Epithelial cell of proximal tubule (primary cell): ENCODE measurements at regions not wholly inside any gene's neighbourhood (a gene's known extent, or its start where the extent isn't known, plus 50 kb on each side); places are given as distances from the start of the nearest gene placed in this dataset.

ENCODE experiments used
- DNase-seq: peaks from one replicate; pipeline ENCODE4 v3.0.0-alpha.2; 2011; ENCODE audit warnings: low read depth
- H3K4me3 ChIP-seq: 2 replicates; pipeline ENCODE4 v1.5.1; 2011; ENCODE audit warnings: low read depth, mild to moderate bottlenecking, low read length
- TF ChIP-seq, protein P1 (sequence below): conservative IDR thresholded peaks from 2 replicates; pipeline ENCODE4 v1.5.1; 2012; ENCODE audit warnings: low read depth, mild to moderate bottlenecking, low read length

DNA sequence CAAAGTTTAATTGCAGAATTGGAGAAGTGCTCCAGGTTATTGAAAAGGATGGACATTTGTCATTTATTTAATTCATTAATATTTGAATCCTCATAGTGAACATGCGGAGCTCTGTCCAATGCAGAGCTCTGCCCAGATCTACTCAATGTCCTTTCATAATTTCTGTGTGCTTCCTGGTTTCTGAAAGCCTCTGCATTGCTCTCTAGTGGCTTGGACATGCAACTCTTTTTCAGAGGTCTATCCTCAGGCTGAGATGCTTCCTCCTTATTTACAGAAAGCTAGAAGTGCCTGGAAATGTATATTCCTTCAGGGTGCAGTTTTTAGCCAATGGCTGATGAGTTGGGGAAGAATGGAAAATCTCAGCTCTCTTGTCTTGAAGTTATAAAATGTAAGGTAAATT lies 786.1 kb upstream of the AADAT start:
- TF ChIP-seq, protein P1, sequence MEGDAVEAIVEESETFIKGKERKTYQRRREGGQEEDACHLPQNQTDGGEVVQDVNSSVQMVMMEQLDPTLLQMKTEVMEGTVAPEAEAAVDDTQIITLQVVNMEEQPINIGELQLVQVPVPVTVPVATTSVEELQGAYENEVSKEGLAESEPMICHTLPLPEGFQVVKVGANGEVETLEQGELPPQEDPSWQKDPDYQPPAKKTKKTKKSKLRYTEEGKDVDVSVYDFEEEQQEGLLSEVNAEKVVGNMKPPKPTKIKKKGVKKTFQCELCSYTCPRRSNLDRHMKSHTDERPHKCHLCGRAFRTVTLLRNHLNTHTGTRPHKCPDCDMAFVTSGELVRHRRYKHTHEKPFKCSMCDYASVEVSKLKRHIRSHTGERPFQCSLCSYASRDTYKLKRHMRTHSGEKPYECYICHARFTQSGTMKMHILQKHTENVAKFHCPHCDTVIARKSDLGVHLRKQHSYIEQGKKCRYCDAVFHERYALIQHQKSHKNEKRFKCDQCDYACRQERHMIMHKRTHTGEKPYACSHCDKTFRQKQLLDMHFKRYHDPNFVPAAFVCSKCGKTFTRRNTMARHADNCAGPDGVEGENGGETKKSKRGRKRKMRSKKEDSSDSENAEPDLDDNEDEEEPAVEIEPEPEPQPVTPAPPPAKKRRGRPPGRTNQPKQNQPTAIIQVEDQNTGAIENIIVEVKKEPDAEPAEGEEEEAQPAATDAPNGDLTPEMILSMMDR, result no peak
- no peak overlapping the region for H3K4me3 ChIP-seq
- DNase-seq, result no peak

GRCh38 chr4:170872794-170873193 lies 783.0 kb upstream of the AADAT start:
- TF ChIP-seq, protein P1, result no peak
- peak; percentile 18 for DNase-seq
- H3K4me3 ChIP-seq, result no peak overlapping the region

DNA sequence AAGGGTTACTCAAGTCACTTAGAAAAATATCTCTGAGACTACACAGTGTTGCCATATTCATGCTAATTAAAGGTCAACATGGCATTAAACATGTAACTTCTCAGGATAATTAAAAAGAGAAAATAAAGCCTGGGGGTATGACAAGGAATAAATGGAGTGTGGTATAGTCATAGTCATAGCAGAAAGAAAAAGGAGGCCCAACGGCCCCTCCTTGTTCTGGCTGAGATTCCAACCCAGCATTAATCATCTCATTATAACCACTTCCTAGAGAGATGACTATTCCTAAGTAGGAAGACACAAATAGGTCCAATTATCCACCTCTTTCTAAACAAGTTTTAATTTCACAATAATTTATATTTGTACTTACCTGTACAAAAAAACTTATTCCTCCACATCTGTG lies 778.4 kb upstream of the AADAT start:
- TF ChIP-seq, protein P1, result no peak
- DNase-seq, result no peak
- H3K4me3 ChIP-seq, result no peak overlapping the region

DNA sequence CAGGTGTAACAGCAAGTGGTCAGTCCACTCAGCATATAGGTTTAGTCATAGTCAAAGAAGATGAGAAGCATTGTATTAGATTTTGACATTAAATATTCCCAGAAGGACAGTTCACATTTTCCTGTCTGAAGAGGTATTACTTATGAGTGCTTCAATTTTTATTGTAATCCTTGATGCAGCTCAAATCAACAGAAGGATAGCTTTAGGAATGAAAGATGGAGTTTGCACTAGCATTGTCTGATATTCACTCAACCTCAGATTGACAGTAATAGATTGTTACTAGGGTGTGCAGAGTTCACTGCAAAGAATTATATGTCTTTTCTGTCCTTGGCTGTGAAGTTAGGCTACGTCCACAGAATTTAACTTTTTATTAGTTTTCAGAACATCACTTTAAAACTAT lies 764.3 kb upstream of the AADAT start:
- no peak for DNase-seq
- H3K4me3 ChIP-seq, result no peak overlapping the region
- TF ChIP-seq, protein P1, result no peak

GRCh38 chr4:170853422-170854021 lies 763.8 kb upstream of the AADAT start:
- TF ChIP-seq, protein P1, result peak; percentile 94
- no peak for DNase-seq
- no peak overlapping the region for H3K4me3 ChIP-seq

GRCh38 chr4:170849969-170850368 lies 760.2 kb upstream of the AADAT start:
- no peak overlapping the region for H3K4me3 ChIP-seq
- TF ChIP-seq, protein P1, result no peak
- DNase-seq, result no peak

GRCh38 chr4:170827562-170828274 lies 738.0 kb upstream of the AADAT start:
- DNase-seq, result no peak
- H3K4me3 ChIP-seq, result no peak overlapping the region
- TF ChIP-seq, protein P1, result no peak
